ENCODE measurements at regions not wholly inside any gene's neighbourhood (a gene's known extent, or its start where the extent isn't known, plus 50 kb on each side); places are given as distances from the start of the nearest gene placed in this dataset.
"Not testable (repeated sequence)": the region's sequence is repeated elsewhere in the genome, so short reads cannot be mapped to it uniquely, and the experiment has no call there.

GRCh38 chr5:142246258-142246657, 78.6 kb downstream of the SPRY4 start:
- Histone ChIP-seq H3K9me3 (ENCODE audit: severe bottlenecking) (no peaks in the 10 kb centered on the region), H3K27ac (no peak overlapping the region), H3K27me3 (ENCODE audit: insufficient read depth, low read depth, severe bottlenecking) (no peaks in the 10 kb centered on the region), H3K4me3 (ENCODE audit: low read depth, low read length) (no peak overlapping the region), H3K36me3 (no peaks in the 10 kb centered on the region)
- TF ChIP-seq CTCF (IDR thresholded peaks at IDR 0.05; ENCODE audit: low read depth, low read length), result no peak
- no peak for DNase-seq

GRCh38 chr5:142245786-142246185, 79.0 kb downstream of the SPRY4 start:
- Histone ChIP-seq H3K4me3 (ENCODE audit: low read depth, low read length) (no peak overlapping the region), H3K27ac (no peak overlapping the region), H3K9me3 (ENCODE audit: severe bottlenecking) (no peaks in the 10 kb centered on the region), H3K36me3 (no peaks in the 10 kb centered on the region), H3K27me3 (ENCODE audit: insufficient read depth, low read depth, severe bottlenecking) (no peaks in the 10 kb centered on the region)
- no peak for TF ChIP-seq CTCF (IDR thresholded peaks at IDR 0.05; ENCODE audit: low read depth, low read length)
- DNase-seq, result no peak

GRCh38 chr5:142244440-142244839, 80.4 kb downstream of the SPRY4 start:
- Histone ChIP-seq H3K4me3 (ENCODE audit: low read depth, low read length) (no peak overlapping the region), H3K36me3 (no peaks in the 10 kb centered on the region), H3K27me3 (ENCODE audit: insufficient read depth, low read depth, severe bottlenecking) (no peaks in the 10 kb centered on the region), H3K27ac (no peak overlapping the region), H3K9me3 (ENCODE audit: severe bottlenecking) (no peaks in the 10 kb centered on the region)
- TF ChIP-seq CTCF (IDR thresholded peaks at IDR 0.05; ENCODE audit: low read depth, low read length), result no peak
- no peak for DNase-seq

- Histone ChIP-seq H3K27me3 (ENCODE audit: insufficient read depth, low read depth, severe bottlenecking) (no peaks in the 10 kb centered on the region), H3K27ac (no peak overlapping the region), H3K36me3 (no peaks in the 10 kb centered on the region), H3K4me3 (ENCODE audit: low read depth, low read length) (no peak overlapping the region), H3K9me3 (ENCODE audit: severe bottlenecking) (no peaks in the 10 kb centered on the region)
- DNase-seq, result no peak
- no peak for TF ChIP-seq CTCF (IDR thresholded peaks at IDR 0.05; ENCODE audit: low read depth, low read length)
Observed at GRCh38 chr5:142242272-142242671, 82.5 kb downstream of the SPRY4 start.

- DNase-seq, result no peak
- H3K9me3 ChIP-seq (ENCODE audit: severe bottlenecking), result no peaks in the 10 kb centered on the region
- H3K27ac ChIP-seq, result no peak overlapping the region
- H3K36me3 ChIP-seq, result no peaks in the 10 kb centered on the region
- no peak overlapping the region for H3K4me3 ChIP-seq (ENCODE audit: low read depth, low read length)
- no peaks in the 10 kb centered on the region for H3K27me3 ChIP-seq (ENCODE audit: insufficient read depth, low read depth, severe bottlenecking)
- TF ChIP-seq CTCF (IDR thresholded peaks at IDR 0.05; ENCODE audit: low read depth, low read length), result no peak
Observed at GRCh38 chr5:142239394-142240159, 85.2 kb downstream of the SPRY4 start.

- H3K27ac ChIP-seq, result no peak overlapping the region
- H3K36me3 ChIP-seq, result no peaks in the 10 kb centered on the region
- H3K9me3 ChIP-seq (ENCODE audit: severe bottlenecking), result no peaks in the 10 kb centered on the region
- no peak overlapping the region for H3K4me3 ChIP-seq (ENCODE audit: low read depth, low read length)
- H3K27me3 ChIP-seq (ENCODE audit: insufficient read depth, low read depth, severe bottlenecking), result no peaks in the 10 kb centered on the region
- TF ChIP-seq CTCF (IDR thresholded peaks at IDR 0.05; ENCODE audit: low read depth, low read length), result no peak
- no peak for DNase-seq
Observed at GRCh38 chr5:142237707-142238106, 87.1 kb downstream of the SPRY4 start.

- Histone ChIP-seq H3K4me3 (ENCODE audit: low read depth, low read length) (peak overlapping the region; percentile 10; the same call in 1 of the 2 replicates), H3K27ac (peak overlapping the region; percentile 83)
- DNase-seq, result peak; percentile 27
- H3K9me3 ChIP-seq (ENCODE audit: severe bottlenecking); H3K36me3 ChIP-seq; H3K27me3 ChIP-seq (ENCODE audit: insufficient read depth, low read depth, severe bottlenecking): not testable (repeated sequence)
Observed at GRCh38 chr5:142236673-142237290, 88.0 kb downstream of the SPRY4 start.

All from WERI-Rb-1 (cell line).